Effector memory CD4-positive, alpha-beta T cell (primary cell): ENCODE measurements at regions not wholly inside any gene's neighbourhood (a gene's known extent, or its start where the extent isn't known, plus 50 kb on each side); places are given as distances from the start of the nearest gene placed in this dataset.
"Not testable (repeated sequence)": the region's sequence is repeated elsewhere in the genome, so short reads cannot be mapped to it uniquely, and the experiment has no call there.

Experiments
- DNase-seq, 3 donors: peaks; one replicate each; pipeline ENCODE4 v3.0.0-alpha.2; 2020
- H3K27ac ChIP-seq: 2 replicates; pipeline ENCODE4 v1.7.0; 2013; ENCODE audit warnings: mild to moderate bottlenecking, low read length, moderate library complexity; ENCODE audit not compliant: insufficient read depth, poor library complexity, severe bottlenecking
- H3K27me3 ChIP-seq: replicated peaks from 2 replicates; pipeline ENCODE4 v1.7.0; 2013; ENCODE audit warnings: mild to moderate bottlenecking, low read length; ENCODE audit not compliant: insufficient read depth, control insufficient read depth, poor library complexity, severe bottlenecking
- H3K36me3 ChIP-seq: 2 replicates; pipeline ENCODE4 v1.7.0; 2013; ENCODE audit warnings: mild to moderate bottlenecking, low read length, moderate library complexity; ENCODE audit not compliant: control insufficient read depth, insufficient read depth
- H3K4me1 ChIP-seq: 2 replicates; pipeline ENCODE4 v1.7.0; 2013; ENCODE audit warnings: low read length, mild to moderate bottlenecking; ENCODE audit not compliant: control insufficient read depth, insufficient read depth, poor library complexity, severe bottlenecking
- H3K4me3 ChIP-seq: 2 replicates; pipeline ENCODE4 v1.7.0; 2013; ENCODE audit warnings: low read length, low read depth, mild to moderate bottlenecking; ENCODE audit not compliant: insufficient read depth, poor library complexity, severe bottlenecking
- H3K9me3 ChIP-seq: 2 replicates; pipeline ENCODE4 v1.7.0; 2013; ENCODE audit warnings: mild to moderate bottlenecking, low read length, moderate library complexity; ENCODE audit not compliant: control insufficient read depth

GRCh38 chr16:85202631-85203461, 90.6 kb upstream of the CIBAR2 start:
- Histone ChIP-seq H3K27me3 (no peaks in the 10 kb centered on the region), H3K9me3 (no peaks in the 10 kb centered on the region), H3K4me3 (no peak overlapping the region), H3K4me1 (no peaks in the 10 kb centered on the region), H3K36me3 (no peaks in the 10 kb centered on the region), H3K27ac (no peak overlapping the region)
- DNase-seq = no peak

GRCh38 chr16:85203462-85203813, 91.2 kb upstream of the CIBAR2 start:
- H3K36me3 ChIP-seq = no peaks in the 10 kb centered on the region
- no peak overlapping the region for H3K27ac ChIP-seq
- no peaks in the 10 kb centered on the region for H3K9me3 ChIP-seq
- no peak overlapping the region for H3K4me3 ChIP-seq
- no peak for DNase-seq
- no peaks in the 10 kb centered on the region for H3K27me3 ChIP-seq
- H3K4me1 ChIP-seq = no peaks in the 10 kb centered on the region

- no peak for DNase-seq
- Histone ChIP-seq H3K27ac (no peak overlapping the region), H3K27me3 (no peaks in the 10 kb centered on the region)
These were observed 92.2 kb upstream of the CIBAR2 start for GRCh38 chr16:85204242-85205010.

GRCh38 chr16:85205257-85205656, 93.0 kb upstream of the CIBAR2 start:
- not testable (repeated sequence) for H3K27me3 ChIP-seq, H3K27ac ChIP-seq, H3K36me3 ChIP-seq, H3K9me3 ChIP-seq, DNase-seq, H3K4me1 ChIP-seq, H3K4me3 ChIP-seq

More at GRCh38 chr16:85204242-85205010, 92.2 kb upstream of the CIBAR2 start:
- Histone ChIP-seq H3K9me3 (no peaks in the 10 kb centered on the region), H3K4me3 (no peak overlapping the region), H3K4me1 (no peaks in the 10 kb centered on the region), H3K36me3 (no peaks in the 10 kb centered on the region)

- DNase-seq = no peak
- no peak overlapping the region for H3K27ac ChIP-seq
- no peaks in the 10 kb centered on the region for H3K27me3 ChIP-seq
- H3K36me3 ChIP-seq = no peaks in the 10 kb centered on the region
- no peak overlapping the region for H3K4me3 ChIP-seq
- H3K4me1 ChIP-seq = no peaks in the 10 kb centered on the region
- H3K9me3 ChIP-seq = no peaks in the 10 kb centered on the region
These were observed 93.6 kb upstream of the CIBAR2 start for GRCh38 chr16:85205747-85206471.

- DNase-seq = no peak
- Histone ChIP-seq H3K9me3 (no peaks in the 10 kb centered on the region), H3K4me1 (no peaks in the 10 kb centered on the region), H3K4me3 (no peak overlapping the region), H3K36me3 (no peaks in the 10 kb centered on the region), H3K27me3 (no peaks in the 10 kb centered on the region), H3K27ac (no peak overlapping the region)
These were observed 94.4 kb upstream of the CIBAR2 start for GRCh38 chr16:85206472-85207356.

GRCh38 chr16:85207357-85207921, 95.2 kb upstream of the CIBAR2 start:
- Histone ChIP-seq H3K36me3 (no peaks in the 10 kb centered on the region), H3K9me3 (no peaks in the 10 kb centered on the region), H3K4me1 (no peaks in the 10 kb centered on the region), H3K4me3 (no peak overlapping the region), H3K27me3 (no peaks in the 10 kb centered on the region), H3K27ac (no peak overlapping the region)
- no peak for DNase-seq

- H3K36me3 ChIP-seq = no peaks in the 10 kb centered on the region
- no peak for DNase-seq
- H3K27ac ChIP-seq = no peak overlapping the region
- H3K4me1 ChIP-seq = no peaks in the 10 kb centered on the region
- no peaks in the 10 kb centered on the region for H3K9me3 ChIP-seq
- H3K27me3 ChIP-seq = no peaks in the 10 kb centered on the region
- no peak overlapping the region for H3K4me3 ChIP-seq
These were observed 95.9 kb upstream of the CIBAR2 start for GRCh38 chr16:85208181-85208580.
